Rectal smooth muscle tissue (tissue), 1 donor: ENCODE measurements at regions not wholly inside any gene's neighbourhood (a gene's known extent, or its start where the extent isn't known, plus 50 kb on each side); places are given as distances from the start of the nearest gene placed in this dataset.

Experiments used
- H3K27ac ChIP-seq: one replicate; pipeline ENCODE4 v1.7.0; 2013; ENCODE audit warnings: low read depth, low read length, inconsistent platforms
- H3K27me3 ChIP-seq: one replicate; pipeline ENCODE4 v1.7.0; 2013; ENCODE audit warnings: low read length; ENCODE audit not compliant: control insufficient read depth, insufficient read depth
- H3K36me3 ChIP-seq: one replicate; pipeline ENCODE4 v1.7.0; 2013; ENCODE audit warnings: low read length; ENCODE audit not compliant: control insufficient read depth, insufficient read depth
- H3K4me1 ChIP-seq: one replicate; pipeline ENCODE4 v1.7.0; 2013; ENCODE audit warnings: low read length; ENCODE audit not compliant: control insufficient read depth, insufficient read depth
- H3K4me3 ChIP-seq: one replicate; pipeline ENCODE4 v1.7.0; 2013; ENCODE audit warnings: low read length
- H3K9ac ChIP-seq: one replicate; pipeline ENCODE4 v1.7.0; 2013; ENCODE audit warnings: low read length

- Histone ChIP-seq H3K4me3 (no peak overlapping the region), H3K27ac (no peak overlapping the region), H3K27me3 (no peaks in the 10 kb centered on the region), H3K36me3 (no peaks in the 10 kb centered on the region), H3K4me1 (no peaks in the 10 kb centered on the region), H3K9ac (no peak overlapping the region)
Measured at GRCh38 chr22:22092101-22092500, 109.5 kb upstream of the TOP3B start.

GRCh38 chr22:22091400-22091878, 108.9 kb upstream of the TOP3B start:
- no peak overlapping the region for H3K4me3 ChIP-seq
- H3K4me1 ChIP-seq: no peaks in the 10 kb centered on the region
- no peaks in the 10 kb centered on the region for H3K27me3 ChIP-seq

GRCh38 chr22:22090650-22091399, 108.2 kb upstream of the TOP3B start:
- no peaks in the 10 kb centered on the region for H3K4me1 ChIP-seq
- no peaks in the 10 kb centered on the region for H3K36me3 ChIP-seq
- H3K27ac ChIP-seq: no peak overlapping the region
- no peaks in the 10 kb centered on the region for H3K27me3 ChIP-seq
- H3K4me3 ChIP-seq: no peak overlapping the region
- H3K9ac ChIP-seq: no peak overlapping the region

More at GRCh38 chr22:22091400-22091878, 108.9 kb upstream of the TOP3B start:
- no peaks in the 10 kb centered on the region for H3K36me3 ChIP-seq
- H3K9ac ChIP-seq: no peak overlapping the region
- H3K27ac ChIP-seq: no peak overlapping the region

GRCh38 chr22:22089459-22090308, 107.1 kb upstream of the TOP3B start:
- Histone ChIP-seq H3K4me1 (no peaks in the 10 kb centered on the region), H3K27ac (no peak overlapping the region), H3K4me3 (no peak overlapping the region), H3K36me3 (no peaks in the 10 kb centered on the region), H3K9ac (no peak overlapping the region), H3K27me3 (no peaks in the 10 kb centered on the region)

- Histone ChIP-seq H3K36me3 (no peaks in the 10 kb centered on the region), H3K4me3 (no peak overlapping the region), H3K9ac (no peak overlapping the region), H3K4me1 (no peaks in the 10 kb centered on the region), H3K27me3 (no peaks in the 10 kb centered on the region), H3K27ac (no peak overlapping the region)
Measured at GRCh38 chr22:22088658-22089458, 106.3 kb upstream of the TOP3B start.

- H3K4me3 ChIP-seq: no peak overlapping the region
- no peak overlapping the region for H3K27ac ChIP-seq
- no peaks in the 10 kb centered on the region for H3K36me3 ChIP-seq
- no peaks in the 10 kb centered on the region for H3K27me3 ChIP-seq
- no peaks in the 10 kb centered on the region for H3K4me1 ChIP-seq
- no peak overlapping the region for H3K9ac ChIP-seq
Measured at GRCh38 chr22:22087854-22088657, 105.5 kb upstream of the TOP3B start.

- Histone ChIP-seq H3K27me3 (no peaks in the 10 kb centered on the region), H3K9ac (no peak overlapping the region), H3K36me3 (no peaks in the 10 kb centered on the region), H3K27ac (no peak overlapping the region), H3K4me3 (no peak overlapping the region), H3K4me1 (no peaks in the 10 kb centered on the region)
Measured at GRCh38 chr22:22086501-22087158, 104.0 kb upstream of the TOP3B start.

- Histone ChIP-seq H3K27me3 (no peaks in the 10 kb centered on the region), H3K36me3 (no peaks in the 10 kb centered on the region), H3K4me1 (no peaks in the 10 kb centered on the region), H3K27ac (no peak overlapping the region), H3K9ac (no peak overlapping the region), H3K4me3 (no peak overlapping the region)
Measured at GRCh38 chr22:22085702-22086500, 103.3 kb upstream of the TOP3B start.

GRCh38 chr22:22084089-22084711, 101.6 kb upstream of the TOP3B start:
- H3K27me3 ChIP-seq: no peaks in the 10 kb centered on the region
- no peak overlapping the region for H3K27ac ChIP-seq
- no peaks in the 10 kb centered on the region for H3K4me1 ChIP-seq
- H3K36me3 ChIP-seq: no peaks in the 10 kb centered on the region
- H3K9ac ChIP-seq: no peak overlapping the region
- no peak overlapping the region for H3K4me3 ChIP-seq

- no peaks in the 10 kb centered on the region for H3K36me3 ChIP-seq
- H3K9ac ChIP-seq: no peak overlapping the region
- no peak overlapping the region for H3K27ac ChIP-seq
- H3K4me3 ChIP-seq: no peak overlapping the region
- no peaks in the 10 kb centered on the region for H3K27me3 ChIP-seq
- H3K4me1 ChIP-seq: peaks cover 2% of the 10 kb centered on the region
Measured at GRCh38 chr22:22082960-22083359, 100.4 kb upstream of the TOP3B start.
